Germinal center (tissue), 1 donor: ENCODE measurements at regions not wholly inside any gene's neighbourhood (a gene's known extent, or its start where the extent isn't known, plus 50 kb on each side); places are given as distances from the start of the nearest gene placed in this dataset.
"Not testable (repeated sequence)": the region's sequence is repeated elsewhere in the genome, so short reads cannot be mapped to it uniquely, and the experiment has no call there.

Source experiments
- DNase-seq: peaks from one replicate; pipeline ENCODE4 v3.0.0; 2012; ENCODE audit warnings: mixed read lengths, low spot score

- no peak for DNase-seq
Measured at GRCh38 chr4:120636120-120636630, 286.4 kb downstream of the PRDM5 start.

GRCh38 chr4:120633810-120634209 is 288.7 kb downstream of the PRDM5 start:
- DNase-seq = no peak

- DNase-seq = no peak
Measured at GRCh38 chr4:120630427-120630826, 292.1 kb downstream of the PRDM5 start.

- DNase-seq = no peak
Measured at GRCh38 chr4:120629546-120630108, 292.9 kb downstream of the PRDM5 start.

DNA sequence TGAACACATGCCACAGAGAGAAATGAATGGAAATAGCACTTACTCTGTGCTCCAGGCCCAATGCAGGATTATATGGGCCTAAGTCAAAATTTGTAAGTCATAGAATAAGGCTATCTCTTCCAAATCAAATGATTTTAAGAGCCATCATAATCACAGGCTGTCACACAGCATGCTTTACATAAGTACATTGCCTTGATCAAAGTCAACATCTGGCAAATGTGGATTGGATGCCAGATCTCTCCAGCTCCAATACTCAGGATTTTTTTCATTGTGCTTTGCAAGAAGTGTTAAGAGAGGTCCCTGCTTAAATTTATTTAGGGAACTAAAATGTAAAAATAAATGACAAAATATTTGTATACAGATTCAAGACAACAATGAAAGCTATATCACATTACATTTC is 299.9 kb downstream of the PRDM5 start:
- DNase-seq = no peak

DNA sequence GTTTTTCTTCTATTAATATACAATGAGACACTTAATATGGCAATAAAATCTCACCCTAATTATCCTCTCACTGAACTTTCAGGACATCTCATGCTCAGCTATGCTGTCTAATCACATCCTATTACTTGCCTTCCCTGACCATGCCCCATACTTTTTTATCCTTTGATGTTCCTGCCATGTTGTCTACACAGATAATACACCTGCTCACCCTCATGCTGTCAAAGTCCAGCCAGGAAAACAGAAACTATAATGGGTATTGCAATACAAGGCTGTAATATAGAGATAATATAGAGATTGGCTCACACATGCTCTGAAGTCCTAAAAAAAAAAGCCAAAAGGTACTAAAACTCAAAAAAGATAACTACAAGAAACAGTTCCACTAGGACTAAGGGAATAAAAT is 305.4 kb downstream of the PRDM5 start:
- DNase-seq = no peak

DNA sequence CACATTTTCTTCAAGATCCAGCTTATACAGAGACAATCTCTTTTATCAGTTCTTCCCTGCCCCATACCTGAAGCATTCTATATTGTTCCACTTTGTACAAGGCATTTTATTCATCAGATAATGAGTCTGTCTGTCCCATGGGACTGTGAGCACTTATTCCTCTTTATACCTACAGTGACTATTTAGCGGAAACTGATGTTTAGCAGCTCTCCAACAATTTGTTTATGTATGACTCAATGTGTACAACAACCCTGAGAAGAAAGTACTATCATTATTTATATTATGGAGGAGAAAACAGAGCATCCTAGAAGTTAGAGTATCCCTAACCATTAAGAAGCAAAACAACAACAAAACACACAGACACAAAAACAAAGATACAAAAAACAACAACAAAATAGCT is 306.5 kb downstream of the PRDM5 start:
- no peak for DNase-seq

DNA sequence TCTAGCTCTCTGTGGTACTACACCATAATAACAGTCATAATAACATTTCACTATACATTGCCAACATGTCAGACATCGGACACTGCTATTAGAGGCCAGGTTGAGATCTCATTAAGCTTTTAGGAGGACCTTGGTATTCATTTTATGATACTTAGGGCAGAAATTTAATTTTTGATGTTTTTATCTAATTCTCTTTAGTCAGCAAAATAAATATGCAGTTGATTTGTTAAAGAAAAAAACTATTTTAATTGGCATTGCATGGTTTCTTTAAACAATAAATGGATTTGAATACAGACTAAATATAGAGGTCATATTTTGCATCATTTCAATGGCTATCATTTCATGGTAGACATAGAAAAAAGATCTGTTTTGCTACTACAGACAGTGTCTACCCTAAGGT is 308.7 kb downstream of the PRDM5 start:
- DNase-seq = no peak

DNA sequence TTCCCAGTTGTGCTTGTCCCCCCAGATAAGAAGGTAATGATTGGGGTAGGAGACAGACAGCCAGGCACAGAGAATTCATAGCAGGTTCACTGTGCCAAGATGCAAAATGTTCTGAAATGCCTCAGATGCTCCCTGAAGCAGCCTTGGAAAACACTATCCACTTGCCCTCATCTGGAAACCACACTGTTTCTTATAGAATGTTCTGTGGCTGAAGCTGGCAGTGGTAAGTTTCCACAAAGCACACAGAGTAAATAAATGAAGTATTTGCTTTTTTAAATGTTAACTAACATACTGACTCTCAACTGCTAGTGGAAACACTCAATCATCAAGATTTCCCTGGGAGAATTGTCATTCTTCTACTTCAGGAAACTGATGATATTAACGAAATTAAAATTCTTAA is 311.4 kb downstream of the PRDM5 start:
- DNase-seq = no peak

DNA sequence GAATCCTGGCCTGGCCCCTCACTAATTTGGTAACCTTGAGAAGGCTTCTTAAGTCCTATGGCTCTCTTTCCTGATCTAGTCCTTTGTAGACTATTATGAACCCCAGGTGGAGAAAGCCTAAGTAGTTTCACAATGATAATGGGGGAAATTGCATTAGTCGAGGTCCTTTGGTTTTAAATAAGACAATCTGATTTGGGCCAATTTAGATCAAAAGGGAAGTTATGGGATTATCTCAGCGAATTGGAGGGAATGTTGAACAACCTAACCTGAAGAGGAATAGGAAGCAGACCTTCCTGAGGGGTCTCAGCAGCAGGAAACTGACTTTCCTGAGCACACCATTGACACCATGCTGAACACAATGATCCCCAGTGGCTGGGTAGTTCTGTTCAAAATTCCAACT is 331.5 kb downstream of the PRDM5 start:
- DNase-seq = no peak

DNA sequence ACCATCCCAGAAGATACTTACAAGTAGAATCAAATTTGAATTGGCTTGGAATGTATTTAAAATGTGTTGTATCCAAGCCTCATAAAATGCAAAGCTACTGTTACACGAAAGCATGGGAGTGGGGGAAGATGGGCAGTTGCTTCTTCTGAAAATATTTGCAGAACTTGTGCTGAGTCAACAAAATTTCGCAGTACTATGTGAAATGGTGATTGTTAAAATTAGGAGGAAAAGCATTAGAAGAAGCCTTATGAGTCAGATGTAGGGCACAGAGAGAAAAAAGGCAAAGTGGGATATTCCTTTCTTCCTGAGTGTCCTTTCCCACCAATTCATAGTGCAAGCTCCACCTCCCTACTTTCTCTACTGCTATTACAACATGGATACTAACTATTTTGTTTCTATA is 332.7 kb downstream of the PRDM5 start:
- no peak for DNase-seq

DNA sequence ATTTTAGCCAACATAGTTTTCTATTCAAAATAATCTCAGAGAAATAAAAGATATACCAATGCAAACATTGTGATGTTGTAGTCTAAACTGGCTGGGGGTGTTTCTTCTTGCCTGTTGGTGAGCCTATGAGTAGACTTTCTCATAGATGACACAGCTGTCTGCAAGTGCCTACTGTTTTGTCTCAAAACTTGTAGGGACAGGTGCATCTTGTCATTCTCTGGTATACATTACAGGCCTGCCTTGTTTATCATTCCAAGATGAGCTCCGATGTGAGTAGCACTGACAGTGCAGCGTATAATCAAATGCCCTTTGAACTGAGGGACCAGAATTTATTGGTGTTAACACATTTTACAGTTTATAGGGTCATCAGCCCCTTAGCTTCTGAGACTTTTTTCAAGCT is 353.8 kb downstream of the PRDM5 start:
- no peak for DNase-seq

- no peak for DNase-seq
Measured at GRCh38 chr4:120561648-120562047, 360.9 kb downstream of the PRDM5 start.

DNA sequence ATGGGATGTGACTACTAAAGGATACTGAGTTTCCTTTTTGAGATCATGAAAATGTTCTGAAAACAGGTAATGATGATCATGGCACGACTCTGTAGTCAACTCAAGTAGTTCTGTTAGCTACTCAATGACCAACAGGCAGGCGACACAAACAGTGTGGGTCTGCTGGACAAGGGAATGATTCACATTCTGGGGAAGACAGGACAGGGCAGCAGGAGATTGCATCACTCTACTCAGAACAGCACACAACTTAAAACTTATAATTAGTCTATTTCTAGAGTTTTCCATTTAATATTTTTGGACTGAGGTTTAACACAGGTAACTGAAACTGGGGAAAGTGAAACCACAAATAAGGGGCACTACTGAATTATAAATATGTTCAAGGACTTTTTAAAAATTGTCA is 365.2 kb downstream of the PRDM5 start:
- DNase-seq = no peak

DNA sequence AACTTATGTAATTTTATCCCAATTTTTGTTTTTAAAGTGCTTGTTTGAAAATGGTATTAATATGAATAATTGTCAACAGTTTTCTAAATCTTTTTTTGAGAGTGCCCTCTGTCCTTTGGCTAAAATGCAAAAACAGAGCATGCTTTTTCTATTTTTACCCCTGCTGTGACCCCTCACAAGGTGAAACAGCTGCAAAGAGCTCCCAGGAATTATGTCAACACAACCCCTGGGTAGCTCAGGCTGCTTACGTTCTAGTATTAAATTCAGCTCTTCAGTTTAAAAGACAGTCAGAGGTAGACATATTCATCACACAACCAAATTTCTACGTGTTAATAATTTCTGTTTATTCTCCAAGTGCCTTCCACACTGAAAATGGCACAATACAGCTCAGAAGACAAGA is 367.5 kb downstream of the PRDM5 start:
- no peak for DNase-seq

DNA sequence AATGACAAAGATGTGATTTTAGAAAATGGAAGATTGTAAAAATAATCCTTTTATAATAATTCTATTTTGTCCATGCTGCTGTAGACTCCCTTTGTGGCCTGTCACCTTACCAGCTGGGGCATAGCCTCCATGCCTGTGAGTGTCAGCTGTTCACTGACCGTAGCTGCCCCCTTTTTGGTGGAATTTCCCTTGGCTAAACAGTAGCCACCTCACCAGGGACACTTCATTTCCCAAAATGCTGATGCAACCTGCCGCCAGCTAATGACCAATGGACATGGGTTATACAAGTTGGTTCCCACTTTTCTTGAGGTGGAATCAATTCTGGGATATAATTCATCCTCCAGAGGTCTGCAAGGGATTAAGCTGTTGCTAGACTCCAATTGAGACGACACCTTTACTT is 368.4 kb downstream of the PRDM5 start:
- no peak for DNase-seq

DNA sequence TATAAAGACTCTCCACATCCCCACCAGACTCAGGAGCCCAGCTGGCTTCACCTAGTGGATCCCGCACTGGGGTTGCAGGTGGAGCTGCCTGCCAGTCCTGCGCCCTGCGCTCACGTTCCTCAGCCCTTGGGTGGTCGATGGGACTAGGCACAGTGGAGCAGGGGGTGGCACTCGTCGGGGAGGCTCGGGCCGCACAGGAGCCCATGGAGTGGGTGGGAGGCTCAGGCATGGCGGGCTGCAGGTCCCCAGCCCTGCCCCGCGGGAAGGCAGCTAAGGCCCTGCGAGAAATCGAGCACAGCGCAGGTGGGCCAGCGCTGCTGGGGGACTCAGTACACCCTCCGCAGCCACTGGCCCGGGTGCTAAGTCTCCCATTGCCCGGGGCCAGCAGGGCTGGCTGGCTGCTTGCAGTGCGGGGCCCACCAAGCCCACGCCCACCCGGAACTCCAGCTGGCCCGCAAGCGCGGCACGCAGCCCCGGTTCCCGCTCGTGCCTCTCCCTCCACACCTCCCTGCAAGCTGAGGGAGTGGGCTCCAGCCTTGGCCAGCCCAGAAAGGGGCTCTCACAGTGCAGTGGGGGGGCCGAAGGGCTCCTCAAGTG is 371.8 kb downstream of the PRDM5 start:
- not testable (repeated sequence) for DNase-seq

GRCh38 chr4:120549011-120549570 is 373.4 kb downstream of the PRDM5 start:
- no peak for DNase-seq

- DNase-seq = no peak
Measured at GRCh38 chr4:120545391-120545790, 377.1 kb downstream of the PRDM5 start.

- DNase-seq = no peak
Measured at GRCh38 chr4:120544838-120545237, 377.7 kb downstream of the PRDM5 start.

DNA sequence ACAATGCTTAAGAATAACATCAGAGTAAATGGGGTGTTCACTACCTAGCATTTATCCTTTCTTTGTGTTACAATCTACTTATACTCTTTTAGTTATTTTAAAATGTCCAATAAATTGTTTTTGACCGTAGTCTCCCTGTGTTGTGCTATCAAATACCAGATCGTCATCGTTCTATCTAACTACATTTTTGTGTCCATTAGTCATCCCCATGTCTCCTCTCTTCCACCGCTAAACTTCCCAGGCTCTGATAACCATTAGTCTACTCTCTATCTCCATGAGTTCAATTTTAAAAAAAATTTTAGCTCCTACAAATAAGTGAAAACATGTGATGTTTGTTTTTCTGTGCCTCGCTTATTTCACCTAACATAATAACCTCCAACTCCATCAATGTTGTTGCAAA is 381.9 kb downstream of the PRDM5 start:
- no peak for DNase-seq

- DNase-seq = no peak
Measured at GRCh38 chr4:120536884-120537283, 385.6 kb downstream of the PRDM5 start.

DNA sequence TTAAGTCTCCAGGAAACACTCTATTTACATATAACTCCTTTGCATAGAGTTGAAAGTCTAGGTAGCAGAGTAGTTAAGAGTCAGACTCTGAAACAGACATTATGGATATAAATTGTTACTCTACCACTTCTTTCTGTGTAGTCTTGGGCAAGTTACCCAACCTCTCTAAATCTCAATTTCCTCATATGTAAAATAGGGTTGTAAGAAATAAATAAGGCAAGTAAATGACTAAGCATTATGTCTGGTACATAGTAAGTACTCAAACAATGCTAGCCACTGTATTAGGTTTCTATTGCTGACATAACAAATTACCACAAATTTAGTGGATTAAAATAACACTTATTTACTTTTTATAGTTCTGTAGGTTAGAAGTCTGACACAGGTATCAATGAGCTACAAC is 394.1 kb downstream of the PRDM5 start:
- DNase-seq = no peak

DNA sequence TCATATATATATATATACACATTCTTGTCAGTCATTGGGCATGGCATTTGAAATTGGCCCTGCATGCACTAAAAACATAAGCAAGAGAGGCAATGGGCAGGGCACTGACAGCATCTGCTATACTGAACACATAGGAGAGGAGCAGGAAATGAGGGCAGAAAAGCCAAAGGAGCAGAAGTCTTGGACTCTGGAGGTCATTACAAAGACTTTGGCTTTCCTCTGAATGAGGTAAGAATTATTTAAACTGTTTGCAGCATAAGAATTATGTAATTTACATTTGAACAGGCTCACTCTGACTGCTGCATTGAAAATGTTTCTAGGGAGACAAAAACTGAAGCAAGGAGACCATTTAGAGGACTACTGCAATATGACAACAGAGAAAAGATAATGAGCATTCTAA is 396.5 kb downstream of the PRDM5 start:
- DNase-seq = no peak
